ENCODE measurements at regions not wholly inside any gene's neighbourhood (a gene's known extent, or its start where the extent isn't known, plus 50 kb on each side); places are given as distances from the start of the nearest gene placed in this dataset.

GRCh38 chr1:177737456-177737855 lies 232.4 kb downstream of the SEC16B start:
- no peak for DNase-seq (ENCODE audit: low read depth in 1 of 2, low spot score in 1 of 2)
- H3K27ac ChIP-seq (replicated peaks), result no peak overlapping the region
- no peaks in the 10 kb centered on the region for H3K27me3 ChIP-seq (ENCODE audit: insufficient read depth, poor library complexity, severe bottlenecking)
- no peak for TF ChIP-seq SPI1 (IDR thresholded peaks at IDR 0.05; ENCODE audit: borderline replicate concordance, low read depth)
- no peak for TF ChIP-seq GABPA (IDR thresholded peaks at IDR 0.05; ENCODE audit: low read depth)
- no peak for TF ChIP-seq CTCF (IDR thresholded peaks at IDR 0.05; ENCODE audit: insufficient read depth, low read length)
- no peak for TF ChIP-seq REST (IDR thresholded peaks at IDR 0.05; ENCODE audit: insufficient replicate concordance, low read depth)
- TF ChIP-seq POLR2AphosphoS5 (IDR thresholded peaks at IDR 0.05; ENCODE audit: low read depth), result no peak
- no peak overlapping the region for H3K4me3 ChIP-seq (replicated peaks; ENCODE audit: insufficient read depth, low read length)

- H3K27me3 ChIP-seq (ENCODE audit: insufficient read depth, poor library complexity, severe bottlenecking), result no peaks in the 10 kb centered on the region
Observed at GRCh38 chr1:177732178-177732577, 237.7 kb downstream of the SEC16B start.

GRCh38 chr1:177729646-177730045 lies 240.2 kb downstream of the SEC16B start:
- no peak overlapping the region for H3K27ac ChIP-seq (replicated peaks)
- no peak overlapping the region for H3K4me3 ChIP-seq (replicated peaks; ENCODE audit: insufficient read depth, low read length)
- DNase-seq (ENCODE audit: low read depth in 1 of 2, low spot score in 1 of 2), result no peak
- no peaks in the 10 kb centered on the region for H3K27me3 ChIP-seq (ENCODE audit: insufficient read depth, poor library complexity, severe bottlenecking)
- TF ChIP-seq POLR2AphosphoS5 (IDR thresholded peaks at IDR 0.05; ENCODE audit: low read depth), result no peak
- TF ChIP-seq SPI1 (IDR thresholded peaks at IDR 0.05; ENCODE audit: borderline replicate concordance, low read depth), result no peak
- no peak for TF ChIP-seq REST (IDR thresholded peaks at IDR 0.05; ENCODE audit: insufficient replicate concordance, low read depth)
- no peak for TF ChIP-seq GABPA (IDR thresholded peaks at IDR 0.05; ENCODE audit: low read depth)

More at GRCh38 chr1:177732178-177732577, 237.7 kb downstream of the SEC16B start:
- TF ChIP-seq CTCF (IDR thresholded peaks at IDR 0.05; ENCODE audit: insufficient read depth, low read length), result no peak
- no peak overlapping the region for H3K4me3 ChIP-seq (replicated peaks; ENCODE audit: insufficient read depth, low read length)
- no peak overlapping the region for H3K27ac ChIP-seq (replicated peaks)
- DNase-seq (ENCODE audit: low read depth in 1 of 2, low spot score in 1 of 2), result no peak

GRCh38 chr1:177723533-177723932 lies 246.3 kb downstream of the SEC16B start:
- TF ChIP-seq GABPA (IDR thresholded peaks at IDR 0.05; ENCODE audit: low read depth) (no peak), REST (IDR thresholded peaks at IDR 0.05; ENCODE audit: insufficient replicate concordance, low read depth) (no peak), POLR2AphosphoS5 (IDR thresholded peaks at IDR 0.05; ENCODE audit: low read depth) (no peak), CTCF (IDR thresholded peaks at IDR 0.05; ENCODE audit: insufficient read depth, low read length) (no peak), SPI1 (IDR thresholded peaks at IDR 0.05; ENCODE audit: borderline replicate concordance, low read depth) (no peak)
- Histone ChIP-seq H3K27ac (replicated peaks) (no peak overlapping the region), H3K4me3 (replicated peaks; ENCODE audit: insufficient read depth, low read length) (no peak overlapping the region), H3K27me3 (ENCODE audit: insufficient read depth, poor library complexity, severe bottlenecking) (no peaks in the 10 kb centered on the region)
- no peak for DNase-seq (ENCODE audit: low read depth in 1 of 2, low spot score in 1 of 2)
